ENCODE measurements at regions not wholly inside any gene's neighbourhood (a gene's known extent, or its start where the extent isn't known, plus 50 kb on each side); places are given as distances from the start of the nearest gene placed in this dataset.

- no peak for DNase-seq (ENCODE audit: low read depth)
- no peak overlapping the region for H3K4me3 ChIP-seq (ENCODE audit: low read depth, low read length)
- TF ChIP-seq, protein P1, sequence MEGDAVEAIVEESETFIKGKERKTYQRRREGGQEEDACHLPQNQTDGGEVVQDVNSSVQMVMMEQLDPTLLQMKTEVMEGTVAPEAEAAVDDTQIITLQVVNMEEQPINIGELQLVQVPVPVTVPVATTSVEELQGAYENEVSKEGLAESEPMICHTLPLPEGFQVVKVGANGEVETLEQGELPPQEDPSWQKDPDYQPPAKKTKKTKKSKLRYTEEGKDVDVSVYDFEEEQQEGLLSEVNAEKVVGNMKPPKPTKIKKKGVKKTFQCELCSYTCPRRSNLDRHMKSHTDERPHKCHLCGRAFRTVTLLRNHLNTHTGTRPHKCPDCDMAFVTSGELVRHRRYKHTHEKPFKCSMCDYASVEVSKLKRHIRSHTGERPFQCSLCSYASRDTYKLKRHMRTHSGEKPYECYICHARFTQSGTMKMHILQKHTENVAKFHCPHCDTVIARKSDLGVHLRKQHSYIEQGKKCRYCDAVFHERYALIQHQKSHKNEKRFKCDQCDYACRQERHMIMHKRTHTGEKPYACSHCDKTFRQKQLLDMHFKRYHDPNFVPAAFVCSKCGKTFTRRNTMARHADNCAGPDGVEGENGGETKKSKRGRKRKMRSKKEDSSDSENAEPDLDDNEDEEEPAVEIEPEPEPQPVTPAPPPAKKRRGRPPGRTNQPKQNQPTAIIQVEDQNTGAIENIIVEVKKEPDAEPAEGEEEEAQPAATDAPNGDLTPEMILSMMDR (IDR thresholded peaks at IDR 0.05; ENCODE audit: low read depth, low read length, missing control alignments) = no peak
These were observed 660.3 kb upstream of the PRKX start for GRCh38 chrX:4373791-4374190.

DNA sequence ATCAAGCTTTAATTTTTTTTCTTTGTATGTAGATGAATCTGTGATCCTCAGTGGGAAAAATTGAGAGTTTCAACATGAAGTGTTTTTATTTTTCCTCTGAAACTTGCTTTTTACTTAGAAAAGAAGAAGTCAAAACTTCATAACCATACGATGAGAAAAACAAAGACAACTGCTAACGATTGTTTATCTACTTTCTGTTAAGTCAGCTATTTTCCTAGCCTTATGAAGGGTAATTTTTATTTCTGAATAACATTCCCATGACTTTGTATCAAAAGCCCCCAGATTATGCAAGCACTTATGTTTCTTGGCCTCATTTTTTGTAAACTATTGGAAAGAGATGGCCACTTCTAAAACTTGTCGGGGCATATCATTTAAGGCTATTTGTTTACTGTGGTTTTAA is 645.1 kb upstream of the PRKX start:
- no peak for DNase-seq (ENCODE audit: low read depth)
- TF ChIP-seq, protein P1 (IDR thresholded peaks at IDR 0.05; ENCODE audit: low read depth, low read length, missing control alignments) = no peak
- H3K4me3 ChIP-seq (ENCODE audit: low read depth, low read length) = no peak overlapping the region

GRCh38 chrX:4322916-4323315 is 609.5 kb upstream of the PRKX start:
- no peak overlapping the region for H3K4me3 ChIP-seq (ENCODE audit: low read depth, low read length)
- no peak for DNase-seq (ENCODE audit: low read depth)
- TF ChIP-seq, protein P1 (IDR thresholded peaks at IDR 0.05; ENCODE audit: low read depth, low read length, missing control alignments) = no peak

DNA sequence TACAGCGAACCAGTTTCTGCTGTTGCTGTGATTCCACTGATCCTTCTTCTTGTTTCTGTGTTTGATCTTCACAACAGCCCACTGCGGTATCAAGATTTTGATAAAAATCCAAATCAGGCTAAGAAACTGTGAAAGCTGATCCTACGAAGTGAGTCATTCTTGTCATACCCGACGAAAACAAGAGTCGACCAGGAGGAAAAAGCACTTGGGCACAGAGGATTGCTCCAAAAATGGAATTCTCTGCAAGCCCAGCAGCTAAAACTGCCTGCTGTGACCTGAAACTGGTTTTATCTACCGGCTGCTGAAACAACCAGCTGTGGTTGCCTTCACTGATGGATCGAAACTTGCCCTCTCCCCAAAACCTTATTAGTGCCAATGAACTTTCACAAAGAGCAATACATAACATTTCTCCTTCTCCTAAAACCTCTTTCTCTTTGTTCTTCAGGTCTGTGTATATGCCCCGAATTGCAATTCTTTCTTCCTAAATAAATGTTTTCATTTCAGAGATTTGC is 607.0 kb upstream of the PRKX start:
- DNase-seq (ENCODE audit: low read depth) = no peak
- TF ChIP-seq, protein P1 (IDR thresholded peaks at IDR 0.05; ENCODE audit: low read depth, low read length, missing control alignments) = no peak
- H3K4me3 ChIP-seq (ENCODE audit: low read depth, low read length) = no peak overlapping the region

DNA sequence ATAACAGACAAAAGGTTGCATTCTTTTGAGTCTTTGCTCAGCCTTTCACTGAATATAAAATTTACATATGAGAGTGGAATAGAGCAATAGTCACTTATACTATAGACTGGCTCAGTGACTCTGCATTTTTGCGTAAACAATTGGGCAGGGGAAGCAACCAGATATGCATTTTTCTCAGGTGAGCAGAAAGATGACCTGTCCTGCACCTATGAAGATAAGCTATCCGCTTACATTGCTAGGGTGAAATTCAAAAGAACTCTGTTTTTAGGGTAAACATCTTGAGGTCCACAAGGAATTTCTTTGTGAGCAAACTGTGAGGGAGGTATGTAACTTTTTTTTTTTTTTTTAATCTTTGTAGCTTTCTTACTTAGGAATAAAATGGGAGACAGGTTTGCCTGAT is 602.4 kb upstream of the PRKX start:
- TF ChIP-seq, protein P1 (IDR thresholded peaks at IDR 0.05; ENCODE audit: low read depth, low read length, missing control alignments) = no peak
- DNase-seq (ENCODE audit: low read depth) = no peak
- H3K4me3 ChIP-seq (ENCODE audit: low read depth, low read length) = no peak overlapping the region

DNA sequence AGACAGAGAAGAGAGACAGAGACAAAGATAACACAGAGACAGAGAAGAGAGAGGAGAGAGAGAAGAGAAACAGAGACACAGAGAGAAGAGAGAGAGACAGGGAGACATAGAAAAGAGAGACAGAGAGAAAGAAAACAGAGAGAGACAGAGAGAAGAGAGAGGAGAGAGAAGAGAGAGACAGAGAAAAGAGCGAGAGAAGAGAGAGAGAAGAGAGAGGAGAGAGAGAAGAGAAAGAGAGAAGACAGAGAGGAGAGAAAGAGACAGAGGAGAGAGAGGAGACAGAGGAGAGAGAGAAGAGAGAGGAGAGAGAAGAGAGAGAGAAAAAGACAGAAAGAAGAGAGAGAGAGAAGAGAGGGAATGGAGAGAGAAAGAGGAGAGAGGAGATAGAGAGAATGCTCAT is 601.1 kb upstream of the PRKX start:
- TF ChIP-seq, protein P1 (IDR thresholded peaks at IDR 0.05; ENCODE audit: low read depth, low read length, missing control alignments) = no peak
- H3K4me3 ChIP-seq (ENCODE audit: low read depth, low read length) = no peak overlapping the region
- DNase-seq (ENCODE audit: low read depth) = no peak

GRCh38 chrX:4277122-4277521 is 563.7 kb upstream of the PRKX start:
- H3K4me3 ChIP-seq (ENCODE audit: low read depth, low read length) = no peak overlapping the region
- DNase-seq (ENCODE audit: low read depth) = no peak

More at GRCh38 chrX:4277122-4277521, 563.7 kb upstream of the PRKX start:
- TF ChIP-seq, protein P1 (IDR thresholded peaks at IDR 0.05; ENCODE audit: low read depth, low read length, missing control alignments) = no peak

Measured in GM12864 (cell line).